Left lung (tissue), 4 donors: ENCODE measurements at regions not wholly inside any gene's neighbourhood (a gene's known extent, or its start where the extent isn't known, plus 50 kb on each side); places are given as distances from the start of the nearest gene placed in this dataset.
A peak's percentile ranks its signal among the peaks of the same experiment; 100 is the strongest.

ENCODE experiments used
- ATAC-seq: fragments of 200-7000 bp; cut with Tn5 transposase; one replicate; pipeline ENCODE4 v1.9.1; 2020; ENCODE audit warnings: moderate library complexity
- DNase-seq, 4 donors: peaks; one replicate each; pipeline ENCODE4 v3.0.0-alpha.2; 2013 to 2020
- H3K27ac ChIP-seq, 2 donors: fragments of 200-600 bp; sonication (generic) in 1 of 2; one replicate each; pipeline versions ENCODE4 v1.5.0 to v1.8.0; 2020 to 2021
- H3K27me3 ChIP-seq, 2 donors: fragments of 200-600 bp; sonication (generic) in 1 of 2; one replicate each; pipeline versions ENCODE4 v1.5.0 to v1.8.0; 2020 to 2021
- H3K36me3 ChIP-seq, 2 donors: fragments of 200-600 bp; sonication (generic) in 1 of 2; one replicate each; pipeline versions ENCODE4 v1.5.0 to v1.8.0; 2020 to 2021
- H3K4me1 ChIP-seq, 2 donors: fragments of 200-600 bp; one replicate each; pipeline ENCODE4 v1.8.0; 2021
- H3K4me3 ChIP-seq, 2 donors: fragments of 200-600 bp; sonication (generic) in 1 of 2; one replicate each; pipeline versions ENCODE4 v1.5.0 to v1.8.0; 2020 to 2021; ENCODE audit warnings: mild to moderate bottlenecking in 1 of 2
- H3K9me3 ChIP-seq, 2 donors: fragments of 200-600 bp; sonication (generic) in 1 of 2; one replicate each; pipeline versions ENCODE4 v1.5.0 to v1.8.0; 2020 to 2021
- intact Hi-C, 2 donors: fragments of 100-400 bp; cut with DNase I; formaldehyde crosslinking; loops; one replicate each; pipeline versions ENCODE4 v1.11.2 to v1.14.2; 2022
- TF ChIP-seq, protein P1 (sequence below), 2 donors: fragments of 200-600 bp; sonication (generic) in 1 of 2; IDR thresholded peaks; one replicate each; pipeline versions ENCODE4 v1.5.0 to v1.8.0; 2021; ENCODE audit warnings: antibody characterized with exemption in 2 of 2
- donor health status: DM: no; HTN: yes; CAD: no.
- donor health status: DM: no; HTN: no; CAD: no.

DNA sequence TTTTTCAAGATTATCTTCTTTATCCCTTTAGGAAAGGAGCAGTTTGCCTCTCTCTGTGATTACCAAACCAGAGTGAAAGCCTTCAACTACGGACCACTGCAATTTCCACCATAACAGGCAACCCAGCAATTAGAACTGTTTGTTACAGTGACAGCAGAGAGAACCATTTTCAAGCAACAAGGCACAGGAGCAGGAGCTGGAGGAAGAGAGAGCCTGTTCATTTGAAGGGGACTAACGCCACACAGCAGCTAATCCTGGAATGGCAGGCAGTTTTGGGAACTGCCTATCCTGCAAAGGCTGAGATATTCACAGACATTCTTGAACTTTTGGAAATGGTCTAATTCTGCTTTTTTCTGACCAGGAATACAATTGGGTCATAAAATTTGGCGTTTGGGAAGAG is 1541.9 kb upstream of the PIK3C3 start:
- no peaks in the 10 kb centered on the region for H3K4me1 ChIP-seq
- H3K36me3 ChIP-seq: no peaks in the 10 kb centered on the region
- intact Hi-C loops: no loop called here
- no peaks in the 10 kb centered on the region for H3K9me3 ChIP-seq
- H3K27ac ChIP-seq: no peak overlapping the region
- H3K27me3 ChIP-seq: no peaks in the 10 kb centered on the region
- TF ChIP-seq, protein P1, sequence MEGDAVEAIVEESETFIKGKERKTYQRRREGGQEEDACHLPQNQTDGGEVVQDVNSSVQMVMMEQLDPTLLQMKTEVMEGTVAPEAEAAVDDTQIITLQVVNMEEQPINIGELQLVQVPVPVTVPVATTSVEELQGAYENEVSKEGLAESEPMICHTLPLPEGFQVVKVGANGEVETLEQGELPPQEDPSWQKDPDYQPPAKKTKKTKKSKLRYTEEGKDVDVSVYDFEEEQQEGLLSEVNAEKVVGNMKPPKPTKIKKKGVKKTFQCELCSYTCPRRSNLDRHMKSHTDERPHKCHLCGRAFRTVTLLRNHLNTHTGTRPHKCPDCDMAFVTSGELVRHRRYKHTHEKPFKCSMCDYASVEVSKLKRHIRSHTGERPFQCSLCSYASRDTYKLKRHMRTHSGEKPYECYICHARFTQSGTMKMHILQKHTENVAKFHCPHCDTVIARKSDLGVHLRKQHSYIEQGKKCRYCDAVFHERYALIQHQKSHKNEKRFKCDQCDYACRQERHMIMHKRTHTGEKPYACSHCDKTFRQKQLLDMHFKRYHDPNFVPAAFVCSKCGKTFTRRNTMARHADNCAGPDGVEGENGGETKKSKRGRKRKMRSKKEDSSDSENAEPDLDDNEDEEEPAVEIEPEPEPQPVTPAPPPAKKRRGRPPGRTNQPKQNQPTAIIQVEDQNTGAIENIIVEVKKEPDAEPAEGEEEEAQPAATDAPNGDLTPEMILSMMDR (IDR thresholded peaks at IDR 0.05): no peak
- peak in 2 of 4 donors; percentile 19 to 58 for DNase-seq
- H3K4me3 ChIP-seq: no peak overlapping the region
- ATAC-seq: peak; percentile 25

DNA sequence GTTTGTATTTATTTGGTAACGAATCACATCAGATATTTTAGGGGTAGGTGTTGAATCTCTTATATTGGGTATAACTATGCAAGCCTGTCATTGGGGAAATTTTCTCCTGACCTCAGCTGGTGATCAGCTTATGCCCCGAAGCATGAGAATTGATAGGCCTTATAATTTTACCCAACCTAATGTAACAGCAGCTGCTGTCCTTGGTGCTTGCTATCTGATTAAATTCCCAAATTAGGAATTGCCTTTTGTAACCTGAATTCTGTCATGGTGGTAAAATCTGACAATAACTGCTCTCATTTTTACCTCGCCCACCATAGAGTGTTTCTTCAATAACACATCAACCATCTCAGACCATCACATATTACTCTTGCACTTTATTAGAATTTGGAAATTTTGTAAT is 1542.6 kb upstream of the PIK3C3 start:
- TF ChIP-seq, protein P1 (IDR thresholded peaks at IDR 0.05): no peak
- no peak overlapping the region for H3K4me3 ChIP-seq
- no peaks in the 10 kb centered on the region for H3K27me3 ChIP-seq
- intact Hi-C loops: no loop called here
- no peak for ATAC-seq
- H3K36me3 ChIP-seq: no peaks in the 10 kb centered on the region
- no peak overlapping the region for H3K27ac ChIP-seq
- no peaks in the 10 kb centered on the region for H3K9me3 ChIP-seq
- H3K4me1 ChIP-seq: no peaks in the 10 kb centered on the region
- no peak for DNase-seq

DNA sequence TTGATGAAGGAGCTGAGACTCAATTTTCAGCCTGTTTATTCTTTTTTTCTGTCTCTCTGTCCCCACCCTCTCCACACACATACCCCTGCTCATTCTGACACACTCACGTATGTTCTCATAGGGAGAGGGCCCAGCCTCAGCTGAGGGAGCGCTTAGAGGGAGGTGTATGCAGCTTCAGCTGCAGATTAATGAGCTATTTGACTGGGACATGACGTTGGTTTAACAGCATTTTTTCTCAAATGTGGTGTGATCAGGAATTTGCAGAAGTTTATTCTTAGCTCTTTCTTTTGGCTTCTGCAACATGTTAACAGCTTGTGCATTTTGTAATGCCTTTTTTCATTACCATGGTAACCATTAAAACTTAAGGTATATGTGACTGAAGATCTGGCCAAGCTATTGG is 1547.1 kb upstream of the PIK3C3 start:
- peak in 2 of 4 donors; percentile 22 to 25 for DNase-seq
- H3K27me3 ChIP-seq: no peaks in the 10 kb centered on the region
- H3K4me3 ChIP-seq: no peak overlapping the region
- H3K9me3 ChIP-seq: no peaks in the 10 kb centered on the region
- H3K27ac ChIP-seq: no peak overlapping the region
- TF ChIP-seq, protein P1 (IDR thresholded peaks at IDR 0.05): no peak
- H3K4me1 ChIP-seq: no peaks in the 10 kb centered on the region
- intact Hi-C loops: no loop called here
- ATAC-seq: no peak
- no peaks in the 10 kb centered on the region for H3K36me3 ChIP-seq

DNA sequence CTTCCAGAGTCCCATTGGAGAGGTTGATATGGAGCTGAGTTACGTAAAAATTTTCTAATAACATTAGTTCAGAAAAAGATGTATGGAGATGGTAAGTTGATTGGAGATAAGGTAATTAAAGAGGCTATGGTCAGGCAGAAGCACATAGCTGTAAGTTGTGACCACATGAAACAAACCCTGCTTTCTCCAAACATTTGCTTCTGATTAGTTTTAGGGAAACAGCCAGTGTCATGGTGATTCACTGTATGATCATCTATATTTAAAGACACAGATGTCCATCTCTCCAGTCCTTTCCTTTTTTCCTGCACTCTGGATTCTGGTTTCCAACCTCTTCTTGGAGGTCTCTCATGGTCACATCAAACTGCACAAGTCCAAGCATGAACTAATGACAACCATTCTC is 1550.8 kb upstream of the PIK3C3 start:
- intact Hi-C loops: no loop called here

DNA sequence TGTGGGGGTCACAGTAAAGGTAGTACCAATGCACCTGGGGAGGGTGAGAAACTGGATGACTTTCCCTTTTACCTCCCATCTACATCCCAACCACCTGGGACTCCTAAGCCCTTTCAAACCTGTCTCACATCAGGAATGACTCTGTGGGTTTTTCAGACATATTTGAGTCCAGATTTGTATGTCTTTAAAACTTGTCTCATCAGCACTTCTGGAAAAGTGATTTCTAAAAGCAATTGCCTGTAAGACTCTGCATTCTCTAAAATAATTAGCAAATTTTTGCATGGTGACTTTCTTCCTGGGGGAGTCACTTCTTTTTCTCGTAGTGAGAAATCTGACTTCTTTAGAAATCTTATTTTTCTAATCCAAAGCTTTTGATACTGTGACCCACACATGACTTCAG is 1553.0 kb upstream of the PIK3C3 start:
- H3K36me3 ChIP-seq: no peaks in the 10 kb centered on the region
- H3K4me1 ChIP-seq: no peaks in the 10 kb centered on the region
- DNase-seq: no peak
- TF ChIP-seq, protein P1 (IDR thresholded peaks at IDR 0.05): no peak
- H3K4me3 ChIP-seq: no peak overlapping the region
- H3K27ac ChIP-seq: no peak overlapping the region
- no peaks in the 10 kb centered on the region for H3K27me3 ChIP-seq
- intact Hi-C loops: no loop called here
- peaks cover 0 to 4% of the 10 kb centered on the region in 2 donors for H3K9me3 ChIP-seq
- ATAC-seq: no peak

More for the DNA sequence above, 1550.8 kb upstream of the PIK3C3 start:
- Histone ChIP-seq H3K36me3 (no peaks in the 10 kb centered on the region), H3K9me3 (peaks cover 0 to 4% of the 10 kb centered on the region in 2 donors), H3K4me3 (no peak overlapping the region), H3K4me1 (no peaks in the 10 kb centered on the region), H3K27me3 (no peaks in the 10 kb centered on the region), H3K27ac (no peak overlapping the region)
- TF ChIP-seq, protein P1 (IDR thresholded peaks at IDR 0.05): no peak
- ATAC-seq: no peak
- DNase-seq: no peak
